T-helper 2 cell treated with Interferon-gamma antibody and Interleukin-4, amounts not matched to agents 100 ng/mL and 5 ng/mL, for 36 hours (primary cell): ENCODE measurements at regions not wholly inside any gene's neighbourhood (a gene's known extent, or its start where the extent isn't known, plus 50 kb on each side); places are given as distances from the start of the nearest gene placed in this dataset.

Source experiments
- intact Hi-C: fragments of 100-400 bp; cut with micrococcal nuclease; formaldehyde crosslinking; loops from one replicate; pipeline ENCODE4 v1.15.1; 2023

- intact Hi-C loops = no loop called here
These were observed 166.4 kb upstream of the ADGRL2 start for GRCh38 chr1:81634294-81634693.

GRCh38 chr1:81619156-81619555 lies 181.6 kb upstream of the ADGRL2 start:
- intact Hi-C loops = no loop called here

- intact Hi-C loops = no loop called here
These were observed 182.4 kb upstream of the ADGRL2 start for GRCh38 chr1:81618376-81618775.

GRCh38 chr1:81617308-81617967 lies 183.3 kb upstream of the ADGRL2 start:
- intact Hi-C loops = no loop called here

- intact Hi-C loops = no loop called here
These were observed 186.9 kb upstream of the ADGRL2 start for GRCh38 chr1:81613803-81614202.

GRCh38 chr1:81607924-81608323 lies 192.8 kb upstream of the ADGRL2 start:
- intact Hi-C loops = no loop called here

GRCh38 chr1:81607086-81607485 lies 193.6 kb upstream of the ADGRL2 start:
- intact Hi-C loops = no loop called here

- intact Hi-C loops = no loop called here
These were observed 194.1 kb upstream of the ADGRL2 start for GRCh38 chr1:81606656-81607055.

GRCh38 chr1:81605023-81605422 lies 195.7 kb upstream of the ADGRL2 start:
- intact Hi-C loops = no loop called here

- intact Hi-C loops = no loop called here
These were observed 199.7 kb upstream of the ADGRL2 start for GRCh38 chr1:81600878-81601622.

GRCh38 chr1:81600363-81600762 lies 200.4 kb upstream of the ADGRL2 start:
- intact Hi-C loops = no loop called here

- intact Hi-C loops = no loop called here
These were observed 202.1 kb upstream of the ADGRL2 start for GRCh38 chr1:81598623-81599022.

- intact Hi-C loops = no loop called here
These were observed 202.9 kb upstream of the ADGRL2 start for GRCh38 chr1:81597720-81598426.

GRCh38 chr1:81596341-81596740 lies 204.4 kb upstream of the ADGRL2 start:
- intact Hi-C loops = no loop called here

- intact Hi-C loops = no loop called here
These were observed 206.5 kb upstream of the ADGRL2 start for GRCh38 chr1:81594206-81594605.

- intact Hi-C loops = no loop called here
These were observed 208.5 kb upstream of the ADGRL2 start for GRCh38 chr1:81592233-81592632.

- intact Hi-C loops = no loop called here
These were observed 210.6 kb upstream of the ADGRL2 start for GRCh38 chr1:81590171-81590570.

- intact Hi-C loops = no loop called here
These were observed 212.6 kb upstream of the ADGRL2 start for GRCh38 chr1:81588149-81588548.

GRCh38 chr1:81587426-81587825 lies 213.3 kb upstream of the ADGRL2 start:
- intact Hi-C loops = no loop called here

- intact Hi-C loops = no loop called here
These were observed 215.4 kb upstream of the ADGRL2 start for GRCh38 chr1:81585371-81585770.

- intact Hi-C loops = no loop called here
These were observed 216.3 kb upstream of the ADGRL2 start for GRCh38 chr1:81584398-81584797.

GRCh38 chr1:81583878-81584277 lies 216.9 kb upstream of the ADGRL2 start:
- intact Hi-C loops = no loop called here
